WTC11 (cell line): ENCODE measurements at regions not wholly inside any gene's neighbourhood (a gene's known extent, or its start where the extent isn't known, plus 50 kb on each side); places are given as distances from the start of the nearest gene placed in this dataset.

Experiments
- CTCF ChIP-seq: fragments of 200-600 bp; IDR thresholded peaks from 2 replicates; pipeline ENCODE4 v1.8.0; 2022; ENCODE audit warnings: antibody characterized with exemption
- JUN ChIP-seq: sonication (generic); formaldehyde crosslinking; IDR thresholded peaks from 2 replicates; pipeline ENCODE4 v1.8.0; 2023; ENCODE audit warnings: mild to moderate bottlenecking, missing genetic modification reagents
- NR3C1 ChIP-seq: sonication (generic); formaldehyde crosslinking; conservative IDR thresholded peaks from 2 replicates; pipeline ENCODE4 v1.8.1; 2023; ENCODE audit warnings: low read depth, mild to moderate bottlenecking, missing genetic modification reagents
- ZNF121 ChIP-seq: sonication (generic); formaldehyde crosslinking; IDR thresholded peaks from 2 replicates; pipeline ENCODE4 v1.8.0; 2023; ENCODE audit warnings: missing genetic modification reagents
- ZNF232 ChIP-seq: sonication (generic); formaldehyde crosslinking; IDR thresholded peaks from 2 replicates; pipeline ENCODE4 v1.8.0; 2022; ENCODE audit warnings: mild to moderate bottlenecking, missing genetic modification reagents
- ZNF263 ChIP-seq: sonication (generic); formaldehyde crosslinking; IDR thresholded peaks from 2 replicates; pipeline ENCODE4 v1.8.1; 2022; ENCODE audit warnings: low read depth, mild to moderate bottlenecking, moderate library complexity, missing genetic modification reagents
- TF ChIP-seq, protein P1 (sequence below): sonication (generic); formaldehyde crosslinking; IDR thresholded peaks from 2 replicates; pipeline ENCODE4 v1.8.0; 2022; ENCODE audit warnings: mild to moderate bottlenecking, missing genetic modification reagents
- TF ChIP-seq, protein P2 (sequence below): sonication (generic); formaldehyde crosslinking; IDR thresholded peaks from 2 replicates; pipeline ENCODE4 v1.8.1; 2023; ENCODE audit warnings: mild to moderate bottlenecking, missing genetic modification reagents, borderline replicate concordance
- TF ChIP-seq, protein P3 (sequence below): sonication (generic); formaldehyde crosslinking; IDR thresholded peaks from 2 replicates; pipeline ENCODE4 v1.8.0; 2022; ENCODE audit warnings: mild to moderate bottlenecking, missing genetic modification reagents

- TF ChIP-seq JUN (no peak), CTCF (no peak), ZNF121 (CRISPR knock-in tag) (no peak), NR3C1 (CRISPR knock-in tag) (no peak), ZNF263 (CRISPR knock-in tag) (no peak), ZNF232 (no peak)
- TF ChIP-seq, protein P1, sequence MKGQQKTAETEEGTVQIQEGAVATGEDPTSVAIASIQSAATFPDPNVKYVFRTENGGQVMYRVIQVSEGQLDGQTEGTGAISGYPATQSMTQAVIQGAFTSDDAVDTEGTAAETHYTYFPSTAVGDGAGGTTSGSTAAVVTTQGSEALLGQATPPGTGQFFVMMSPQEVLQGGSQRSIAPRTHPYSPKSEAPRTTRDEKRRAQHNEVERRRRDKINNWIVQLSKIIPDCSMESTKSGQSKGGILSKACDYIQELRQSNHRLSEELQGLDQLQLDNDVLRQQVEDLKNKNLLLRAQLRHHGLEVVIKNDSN (CRISPR knock-in tag), result no peak
- TF ChIP-seq, protein P2, sequence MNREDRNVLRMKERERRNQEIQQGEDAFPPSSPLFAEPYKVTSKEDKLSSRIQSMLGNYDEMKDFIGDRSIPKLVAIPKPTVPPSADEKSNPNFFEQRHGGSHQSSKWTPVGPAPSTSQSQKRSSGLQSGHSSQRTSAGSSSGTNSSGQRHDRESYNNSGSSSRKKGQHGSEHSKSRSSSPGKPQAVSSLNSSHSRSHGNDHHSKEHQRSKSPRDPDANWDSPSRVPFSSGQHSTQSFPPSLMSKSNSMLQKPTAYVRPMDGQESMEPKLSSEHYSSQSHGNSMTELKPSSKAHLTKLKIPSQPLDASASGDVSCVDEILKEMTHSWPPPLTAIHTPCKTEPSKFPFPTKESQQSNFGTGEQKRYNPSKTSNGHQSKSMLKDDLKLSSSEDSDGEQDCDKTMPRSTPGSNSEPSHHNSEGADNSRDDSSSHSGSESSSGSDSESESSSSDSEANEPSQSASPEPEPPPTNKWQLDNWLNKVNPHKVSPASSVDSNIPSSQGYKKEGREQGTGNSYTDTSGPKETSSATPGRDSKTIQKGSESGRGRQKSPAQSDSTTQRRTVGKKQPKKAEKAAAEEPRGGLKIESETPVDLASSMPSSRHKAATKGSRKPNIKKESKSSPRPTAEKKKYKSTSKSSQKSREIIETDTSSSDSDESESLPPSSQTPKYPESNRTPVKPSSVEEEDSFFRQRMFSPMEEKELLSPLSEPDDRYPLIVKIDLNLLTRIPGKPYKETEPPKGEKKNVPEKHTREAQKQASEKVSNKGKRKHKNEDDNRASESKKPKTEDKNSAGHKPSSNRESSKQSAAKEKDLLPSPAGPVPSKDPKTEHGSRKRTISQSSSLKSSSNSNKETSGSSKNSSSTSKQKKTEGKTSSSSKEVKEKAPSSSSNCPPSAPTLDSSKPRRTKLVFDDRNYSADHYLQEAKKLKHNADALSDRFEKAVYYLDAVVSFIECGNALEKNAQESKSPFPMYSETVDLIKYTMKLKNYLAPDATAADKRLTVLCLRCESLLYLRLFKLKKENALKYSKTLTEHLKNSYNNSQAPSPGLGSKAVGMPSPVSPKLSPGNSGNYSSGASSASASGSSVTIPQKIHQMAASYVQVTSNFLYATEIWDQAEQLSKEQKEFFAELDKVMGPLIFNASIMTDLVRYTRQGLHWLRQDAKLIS (CRISPR knock-in tag), result no peak
- TF ChIP-seq, protein P3, sequence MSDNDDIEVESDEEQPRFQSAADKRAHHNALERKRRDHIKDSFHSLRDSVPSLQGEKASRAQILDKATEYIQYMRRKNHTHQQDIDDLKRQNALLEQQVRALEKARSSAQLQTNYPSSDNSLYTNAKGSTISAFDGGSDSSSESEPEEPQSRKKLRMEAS, result no peak
Measured at GRCh38 chr11:42169191-42169590, 709.7 kb upstream of the LRRC4C start.
